LNCAP (cell line): ENCODE measurements at regions not wholly inside any gene's neighbourhood (a gene's known extent, or its start where the extent isn't known, plus 50 kb on each side); places are given as distances from the start of the nearest gene placed in this dataset.

Experiments used
- CTCF ChIP-seq: fragments of 450-650 bp; IDR thresholded peaks from 2 replicates; pipeline ENCODE4 v1.5.1; 2017; ENCODE audit warnings: mild to moderate bottlenecking

- TF ChIP-seq CTCF = no peak
Observed at GRCh38 chrX:45497290-45497689, 296.6 kb upstream of the DIPK2B start.

- TF ChIP-seq CTCF = no peak
Observed at GRCh38 chrX:45485719-45486118, 285.0 kb upstream of the DIPK2B start.

- TF ChIP-seq CTCF = no peak
Observed at GRCh38 chrX:45479835-45480422, 279.3 kb upstream of the DIPK2B start.

- TF ChIP-seq CTCF = no peak
Observed at GRCh38 chrX:45479196-45479834, 278.6 kb upstream of the DIPK2B start.

- TF ChIP-seq CTCF = no peak
Observed at GRCh38 chrX:45472968-45473367, 272.3 kb upstream of the DIPK2B start.

- no peak for TF ChIP-seq CTCF
Observed at GRCh38 chrX:45454290-45454689, 253.6 kb upstream of the DIPK2B start.

GRCh38 chrX:45449982-45450381 is 249.3 kb upstream of the DIPK2B start:
- no peak for TF ChIP-seq CTCF

- no peak for TF ChIP-seq CTCF
Observed at GRCh38 chrX:45447995-45448394, 247.3 kb upstream of the DIPK2B start.
